BLaER1 treated with 17β-estradiol and CSF1 and Interleukin-3, amounts not matched to agents 10 nM and 100 nM (cell line): ENCODE measurements at regions not wholly inside any gene's neighbourhood (a gene's known extent, or its start where the extent isn't known, plus 50 kb on each side); places are given as distances from the start of the nearest gene placed in this dataset.
A peak's percentile ranks its signal among the peaks of the same experiment; 100 is the strongest.

Experiments
- H3K27ac ChIP-seq, 11 experiments: shearing (Covaris generic); formaldehyde crosslinking; 2 replicates each; pipeline ENCODE4 v1.8.1; 2022
- H3K27me3 ChIP-seq, 11 experiments: shearing (Covaris generic); formaldehyde crosslinking; 2 replicates each; pipeline ENCODE4 v1.8.1; 2022
- H3K36me3 ChIP-seq, 11 experiments: shearing (Covaris generic); formaldehyde crosslinking; 2 replicates each; pipeline ENCODE4 v1.8.1; 2022
- H3K4me1 ChIP-seq, 10 experiments: shearing (Covaris generic); formaldehyde crosslinking; 2 replicates each; pipeline ENCODE4 v1.8.1; 2022
- H3K4me2 ChIP-seq, 11 experiments: shearing (Covaris generic); formaldehyde crosslinking; 2 replicates each; pipeline ENCODE4 v1.8.1; 2022
- H3K4me3 ChIP-seq, 10 experiments: shearing (Covaris generic); formaldehyde crosslinking; 2 replicates each; pipeline ENCODE4 v1.8.1; 2022
- H3K9ac ChIP-seq, 11 experiments: shearing (Covaris generic); formaldehyde crosslinking; 2 replicates each; pipeline ENCODE4 v1.8.1; 2022
- H3K9me3 ChIP-seq, 11 experiments: shearing (Covaris generic); formaldehyde crosslinking; replicated peaks in 1 of 11; 2 replicates each; pipeline ENCODE4 v1.8.1; 2022
- H4K20me1 ChIP-seq, 11 experiments: shearing (Covaris generic); formaldehyde crosslinking; 2 replicates each; pipeline ENCODE4 v1.8.1; 2022
- Cebpa-rat ChIP-seq, 11 experiments: shearing (Covaris generic); IDR thresholded peaks; 2 replicates each; pipeline ENCODE4 v1.8.1; 2022

DNA sequence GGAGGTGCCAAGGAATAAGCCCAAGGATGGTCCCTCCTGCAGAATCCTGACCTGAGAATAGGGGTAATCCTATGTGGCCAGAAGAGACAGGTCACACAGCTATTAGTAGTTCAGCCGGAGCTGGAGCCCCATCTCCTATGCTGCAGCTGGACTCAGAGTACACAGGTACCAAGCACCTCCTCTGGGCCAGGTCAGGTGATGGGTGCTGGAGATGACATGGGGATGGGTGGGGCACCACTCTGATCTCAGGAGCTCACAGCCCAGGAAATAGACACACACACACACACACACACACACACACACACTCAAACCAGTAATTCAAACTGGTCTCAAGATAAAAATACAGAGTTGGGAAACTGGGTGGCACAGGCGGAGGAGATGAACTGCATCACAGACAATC, 54.2 kb upstream of the SSBP3 start:
- peak overlapping the region in 1 of 11 experiments; percentile 37; a peak in 1 of 22 replicates for H3K27ac ChIP-seq

DNA sequence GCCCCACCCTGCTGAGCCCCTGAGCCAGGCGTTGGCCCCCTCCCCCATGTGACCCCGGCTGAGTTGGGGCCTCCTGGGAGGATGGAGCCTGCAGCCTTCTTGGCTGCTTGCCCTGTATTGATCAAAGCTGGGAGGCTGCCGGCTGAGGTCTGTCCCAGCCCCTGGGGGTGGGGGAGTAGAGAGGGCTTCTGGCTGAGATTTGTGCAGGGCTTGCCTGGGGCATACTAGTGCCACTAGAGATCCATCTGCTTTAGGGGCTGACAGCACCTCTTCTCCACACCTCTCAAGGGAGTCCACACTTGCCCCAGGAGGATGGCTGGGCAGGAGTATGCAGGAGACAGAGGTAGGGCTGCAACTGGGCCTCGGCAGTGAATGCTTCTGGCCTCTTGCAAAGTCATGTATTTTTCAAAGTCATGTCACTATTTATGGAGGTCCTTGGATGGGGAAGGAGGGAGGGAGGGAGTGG, 53.6 kb upstream of the SSBP3 start:
- H3K27ac ChIP-seq, result peak overlapping the region in 5 of 11 experiments; percentile 7 to 61 (median 57); a peak in 7 of 22 replicates
- no peaks in the 10 kb centered on the region for H4K20me1 ChIP-seq
- peak overlapping the region; percentile 69 to 95 (median 89) for H3K4me2 ChIP-seq
- peak overlapping the region in 2 of 11 experiments; percentile 46 to 55; a peak in 2 of 22 replicates for H3K9ac ChIP-seq
- H3K9me3 ChIP-seq, result no peaks in the 10 kb centered on the region
- H3K4me1 ChIP-seq, result peaks cover 57 to 71% (median 64%) of the 10 kb centered on the region in 10 experiments
- peak overlapping the region in 1 of 10 experiments; percentile 26; a peak in 1 of 20 replicates for H3K4me3 ChIP-seq
- H3K36me3 ChIP-seq, result no peaks in the 10 kb centered on the region
- TF ChIP-seq Cebpa-rat (IDR thresholded peaks at IDR 0.05), result no peak
- no peaks in the 10 kb centered on the region for H3K27me3 ChIP-seq

More for the DNA sequence above, 54.2 kb upstream of the SSBP3 start:
- no peaks in the 10 kb centered on the region for H4K20me1 ChIP-seq
- peak overlapping the region; percentile 69 to 95 (median 89) for H3K4me2 ChIP-seq
- no peak for TF ChIP-seq Cebpa-rat (IDR thresholded peaks at IDR 0.05)
- no peaks in the 10 kb centered on the region for H3K27me3 ChIP-seq
- peak overlapping the region in 2 of 11 experiments; percentile 46 to 55; a peak in 1 of 22 replicates for H3K9ac ChIP-seq
- peaks cover 63 to 77% (median 70%) of the 10 kb centered on the region in 10 experiments for H3K4me1 ChIP-seq
- H3K4me3 ChIP-seq, result no peak overlapping the region
- no peaks in the 10 kb centered on the region for H3K9me3 ChIP-seq
- no peaks in the 10 kb centered on the region for H3K36me3 ChIP-seq

DNA sequence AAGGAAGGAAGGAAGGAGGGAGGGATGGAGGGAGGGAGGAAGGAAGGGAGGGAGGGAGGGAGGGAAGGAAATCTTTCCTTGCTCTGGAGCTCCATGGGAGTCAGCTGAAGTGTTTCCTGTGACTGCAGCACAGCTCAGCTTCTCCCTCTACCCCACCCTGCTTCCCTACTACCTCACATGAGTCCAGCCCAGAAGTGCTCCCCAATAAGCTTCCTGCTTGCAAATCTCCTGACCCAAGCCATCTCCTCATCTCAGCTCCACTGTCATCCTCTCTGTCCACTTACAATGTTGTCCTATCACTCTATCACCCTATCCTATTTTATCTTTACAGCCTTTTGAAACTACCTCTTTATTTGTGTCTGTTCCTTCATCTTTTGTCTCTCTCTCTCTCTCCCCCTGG, 52.9 kb upstream of the SSBP3 start:
- peak overlapping the region in 10 of 11 experiments; percentile 69 to 95 (median 88); a peak in 19 of 22 replicates for H3K4me2 ChIP-seq
- H3K4me3 ChIP-seq, result no peak overlapping the region
- H4K20me1 ChIP-seq, result no peaks in the 10 kb centered on the region
- no peak for TF ChIP-seq Cebpa-rat (IDR thresholded peaks at IDR 0.05)
- peaks cover 51 to 65% (median 58%) of the 10 kb centered on the region in 10 experiments for H3K4me1 ChIP-seq
- H3K36me3 ChIP-seq, result no peaks in the 10 kb centered on the region
- no peaks in the 10 kb centered on the region for H3K9me3 ChIP-seq
- H3K27me3 ChIP-seq, result no peaks in the 10 kb centered on the region
- H3K27ac ChIP-seq, result peak overlapping the region in 7 of 11 experiments; percentile 15 to 61 (median 53); a peak in 9 of 22 replicates
- H3K9ac ChIP-seq, result peak overlapping the region in 4 of 11 experiments; percentile 26 to 55 (median 42); a peak in 2 of 22 replicates

DNA sequence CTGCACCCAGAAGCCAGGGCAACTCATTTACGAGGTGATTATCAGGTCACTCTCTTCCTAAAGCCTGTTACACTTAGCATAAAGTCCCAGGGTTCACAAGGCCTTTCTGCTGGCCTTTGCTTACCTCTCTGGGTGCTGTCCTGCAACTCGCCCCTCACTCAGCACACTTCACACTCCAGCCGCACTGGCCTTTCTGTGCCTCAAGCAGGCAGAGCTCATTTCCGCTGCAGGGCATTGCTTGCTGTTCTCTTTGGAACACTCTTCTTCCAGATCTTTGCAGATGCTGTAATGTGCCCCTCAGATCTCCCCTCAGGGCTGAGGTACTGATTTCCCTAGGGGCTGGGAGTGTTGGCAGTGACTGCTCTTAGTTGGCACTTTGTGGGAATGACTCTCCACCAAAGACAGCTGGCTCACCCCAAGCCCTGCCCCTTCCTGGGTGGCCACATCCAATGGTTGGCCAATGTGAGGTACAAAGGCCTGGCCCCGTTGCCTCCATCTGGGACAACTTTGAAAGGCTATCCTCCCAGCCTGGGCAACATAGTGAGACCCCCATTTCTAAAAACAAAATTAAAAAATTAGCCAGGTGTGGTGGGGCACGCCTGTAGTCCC, 50.8 kb upstream of the SSBP3 start:
- Histone ChIP-seq H4K20me1 (no peaks in the 10 kb centered on the region), H3K9me3 (peaks cover 0 to 5% (median 0%) of the 10 kb centered on the region in 11 experiments; a peak in 1 of 22 replicates), H3K27ac (no peak overlapping the region), H3K36me3 (no peaks in the 10 kb centered on the region), H3K4me3 (no peak overlapping the region), H3K9ac (no peak overlapping the region), H3K4me1 (peaks cover 30 to 43% (median 37%) of the 10 kb centered on the region in 10 experiments), H3K4me2 (no peak overlapping the region), H3K27me3 (no peaks in the 10 kb centered on the region)
- TF ChIP-seq Cebpa-rat (IDR thresholded peaks at IDR 0.05), result no peak

DNA sequence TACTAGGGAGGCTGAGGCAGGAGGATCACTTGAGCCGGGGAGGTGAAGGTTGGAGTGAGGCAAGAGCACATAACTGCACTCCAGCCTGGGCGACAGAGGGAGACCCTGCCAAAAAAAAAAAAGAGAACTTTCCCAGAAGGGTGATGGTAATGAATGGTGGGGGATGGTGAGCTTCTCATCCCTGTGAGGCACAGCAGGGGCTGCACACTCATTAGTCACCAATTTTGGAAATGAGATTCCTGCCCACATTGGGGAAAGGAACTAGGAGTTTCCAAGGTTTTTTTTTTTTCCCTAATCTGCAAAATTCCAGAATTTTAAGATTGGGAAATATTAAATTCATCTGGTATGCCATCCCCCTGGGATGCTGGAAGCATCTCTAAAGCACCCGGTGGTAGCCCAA, 50.2 kb upstream of the SSBP3 start:
- H3K27me3 ChIP-seq, result no peaks in the 10 kb centered on the region

More for the DNA sequence above, 50.2 kb upstream of the SSBP3 start:
- peaks cover 23 to 37% (median 30%) of the 10 kb centered on the region in 10 experiments for H3K4me1 ChIP-seq
- TF ChIP-seq Cebpa-rat (IDR thresholded peaks at IDR 0.05), result no peak
- H4K20me1 ChIP-seq, result no peaks in the 10 kb centered on the region
- peaks cover 0 to 5% (median 0%) of the 10 kb centered on the region in 11 experiments; a peak in 1 of 22 replicates for H3K9me3 ChIP-seq
- peak overlapping the region in 4 of 11 experiments; percentile 6 to 26 (median 11); a peak in 3 of 22 replicates for H3K4me2 ChIP-seq
- no peak overlapping the region for H3K9ac ChIP-seq
- no peak overlapping the region for H3K27ac ChIP-seq
- no peaks in the 10 kb centered on the region for H3K36me3 ChIP-seq
- no peak overlapping the region for H3K4me3 ChIP-seq
